Tibial nerve (tissue), 4 donors: ENCODE measurements at regions not wholly inside any gene's neighbourhood (a gene's known extent, or its start where the extent isn't known, plus 50 kb on each side); places are given as distances from the start of the nearest gene placed in this dataset.

ENCODE experiments used
- CTCF ChIP-seq, 5 experiments: fragments of 200-600 bp in 3 of 5; fragments of 450-650 bp in 2 of 5; sonication (generic) in 3 of 5; IDR thresholded peaks; one replicate each; pipeline ENCODE4 v1.5.1; 2016 to 2019; ENCODE audit warnings: antibody characterized with exemption in 5 of 5, mild to moderate bottlenecking in 3 of 5, moderate library complexity in 2 of 5
- EP300 ChIP-seq, 2 donors: sonication (generic); formaldehyde crosslinking; IDR thresholded peaks; one replicate each; pipeline ENCODE4 v1.6.1; 2017; ENCODE audit warnings: antibody characterized with exemption in 2 of 2, mild to moderate bottlenecking in 1 of 2
- POLR2A ChIP-seq, 2 donors: fragments of 450-650 bp; IDR thresholded peaks; one replicate each; pipeline ENCODE4 v1.6.1; 2017; ENCODE audit warnings: antibody characterized with exemption in 2 of 2, mild to moderate bottlenecking in 2 of 2, moderate library complexity in 2 of 2

GRCh38 chr2:146207901-146208300, 1636.9 kb upstream of the ACVR2A start:
- TF ChIP-seq CTCF (IDR thresholded peaks at IDR 0.05): no peak
- TF ChIP-seq POLR2A (IDR thresholded peaks at IDR 0.05): no peak
- TF ChIP-seq EP300 (IDR thresholded peaks at IDR 0.05): no peak
